ENCODE measurements at regions not wholly inside any gene's neighbourhood (a gene's known extent, or its start where the extent isn't known, plus 50 kb on each side); places are given as distances from the start of the nearest gene placed in this dataset.

DNA sequence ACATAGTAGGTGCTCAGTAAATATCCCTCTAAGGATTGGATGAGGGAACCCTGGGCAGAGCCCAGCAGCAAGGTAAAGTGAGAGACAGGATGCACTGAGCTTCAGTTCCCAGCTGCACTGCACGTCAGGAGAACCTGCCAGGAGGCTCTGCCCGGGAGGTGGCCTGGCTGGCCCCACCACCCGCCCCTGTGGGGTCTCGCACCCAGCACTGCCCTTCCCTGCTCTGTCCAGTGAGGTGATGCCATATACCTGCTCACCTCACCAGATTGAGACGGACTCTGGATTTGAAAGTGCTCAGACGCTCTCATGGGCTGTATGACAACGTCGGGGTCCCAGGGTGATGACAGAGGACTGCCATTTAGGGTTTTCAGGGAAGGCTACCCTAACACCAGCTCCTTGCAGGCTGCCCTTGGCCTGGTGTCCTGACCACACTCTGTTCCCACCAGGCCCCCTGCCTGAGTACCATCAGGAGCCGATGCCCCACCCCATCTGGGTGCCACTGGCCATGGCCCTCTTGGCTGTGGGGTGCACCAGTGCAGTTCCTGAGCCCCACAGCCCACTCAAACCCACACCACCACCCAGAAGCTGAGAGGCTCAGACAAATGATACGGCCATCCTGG is 61.7 kb upstream of the FGF3 start:
- TF ChIP-seq, protein P1, sequence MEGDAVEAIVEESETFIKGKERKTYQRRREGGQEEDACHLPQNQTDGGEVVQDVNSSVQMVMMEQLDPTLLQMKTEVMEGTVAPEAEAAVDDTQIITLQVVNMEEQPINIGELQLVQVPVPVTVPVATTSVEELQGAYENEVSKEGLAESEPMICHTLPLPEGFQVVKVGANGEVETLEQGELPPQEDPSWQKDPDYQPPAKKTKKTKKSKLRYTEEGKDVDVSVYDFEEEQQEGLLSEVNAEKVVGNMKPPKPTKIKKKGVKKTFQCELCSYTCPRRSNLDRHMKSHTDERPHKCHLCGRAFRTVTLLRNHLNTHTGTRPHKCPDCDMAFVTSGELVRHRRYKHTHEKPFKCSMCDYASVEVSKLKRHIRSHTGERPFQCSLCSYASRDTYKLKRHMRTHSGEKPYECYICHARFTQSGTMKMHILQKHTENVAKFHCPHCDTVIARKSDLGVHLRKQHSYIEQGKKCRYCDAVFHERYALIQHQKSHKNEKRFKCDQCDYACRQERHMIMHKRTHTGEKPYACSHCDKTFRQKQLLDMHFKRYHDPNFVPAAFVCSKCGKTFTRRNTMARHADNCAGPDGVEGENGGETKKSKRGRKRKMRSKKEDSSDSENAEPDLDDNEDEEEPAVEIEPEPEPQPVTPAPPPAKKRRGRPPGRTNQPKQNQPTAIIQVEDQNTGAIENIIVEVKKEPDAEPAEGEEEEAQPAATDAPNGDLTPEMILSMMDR (IDR thresholded peaks at IDR 0.05; ENCODE audit: unreplicated experiment): no peak
- Mint-ChIP-seq H3K27me3 (ENCODE audit: unreplicated experiment) (peaks cover 43% of the 10 kb centered on the region), H3K4me3 (ENCODE audit: low read depth, unreplicated experiment) (no peak overlapping the region), H3K9me3 (ENCODE audit: low read depth, unreplicated experiment) (peaks cover 2% of the 10 kb centered on the region), H3K27ac (ENCODE audit: unreplicated experiment) (no peak overlapping the region), H3K36me3 (ENCODE audit: insufficient read depth, unreplicated experiment) (no peaks in the 10 kb centered on the region), H3K4me1 (ENCODE audit: low read depth, unreplicated experiment) (no peaks in the 10 kb centered on the region)
- intact Hi-C loops (cut with micrococcal nuclease; ENCODE audit: unreplicated experiment): no loop called here
- no peak for DNase-seq
- CTCF ChIA-PET: interaction anchor here (0.6 kb wide), 1 partner anchor 69 kb away, joined by 3 read pairs; no protein-coding TSS in a partner anchor
- no TSS peak for BruUV-seq (replicated peaks)

DNA sequence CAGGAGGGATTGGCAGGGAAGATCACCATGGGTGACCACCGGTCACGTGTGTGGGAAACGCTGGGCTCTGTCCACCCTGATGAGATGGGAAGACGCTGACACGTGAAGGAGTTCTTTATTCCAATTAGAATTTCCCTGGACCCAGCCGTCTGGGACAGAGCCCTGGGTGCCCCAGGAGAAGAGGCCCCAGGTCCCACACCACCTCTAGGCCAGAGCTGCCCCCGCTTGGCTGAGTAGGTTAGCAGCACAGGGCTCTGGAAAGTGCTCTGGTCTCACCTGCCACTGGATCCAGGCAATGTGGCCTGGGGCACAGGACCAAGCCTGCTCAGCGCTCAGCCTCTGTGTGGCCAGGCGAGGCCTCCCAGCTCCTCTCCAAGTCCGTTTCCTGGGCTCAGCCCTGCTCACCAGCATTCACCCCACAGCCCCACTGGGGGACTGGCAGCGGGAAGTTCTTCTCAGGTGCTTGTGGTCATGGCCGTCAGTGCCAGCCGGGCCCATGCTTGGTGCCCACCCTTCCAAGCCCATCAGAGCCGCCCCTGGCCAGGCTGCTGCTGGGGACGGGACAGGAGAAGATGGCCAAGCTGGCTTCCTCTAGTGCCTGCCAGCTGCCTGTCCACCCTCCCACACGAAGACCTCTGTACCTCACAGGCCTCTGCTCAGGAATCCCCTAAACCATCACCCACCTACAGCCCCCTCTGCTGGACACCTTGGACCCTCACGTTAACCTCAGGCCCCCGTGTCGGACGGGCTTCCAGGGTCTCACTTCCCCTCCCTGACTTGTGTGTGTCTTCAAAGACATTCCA is 62.5 kb upstream of the FGF3 start:
- Mint-ChIP-seq H3K4me1 (ENCODE audit: low read depth, unreplicated experiment) (no peaks in the 10 kb centered on the region), H3K36me3 (ENCODE audit: insufficient read depth, unreplicated experiment) (no peaks in the 10 kb centered on the region), H3K4me3 (ENCODE audit: low read depth, unreplicated experiment) (no peak overlapping the region), H3K27me3 (ENCODE audit: unreplicated experiment) (peaks cover 35% of the 10 kb centered on the region), H3K27ac (ENCODE audit: unreplicated experiment) (no peak overlapping the region), H3K9me3 (ENCODE audit: low read depth, unreplicated experiment) (no peaks in the 10 kb centered on the region)
- CTCF ChIA-PET: no interaction called here
- TF ChIP-seq, protein P1 (IDR thresholded peaks at IDR 0.05; ENCODE audit: unreplicated experiment): no peak
- intact Hi-C loops (cut with micrococcal nuclease; ENCODE audit: unreplicated experiment): no loop called here
- no TSS peak for BruUV-seq (replicated peaks)
- DNase-seq: no peak

DNA sequence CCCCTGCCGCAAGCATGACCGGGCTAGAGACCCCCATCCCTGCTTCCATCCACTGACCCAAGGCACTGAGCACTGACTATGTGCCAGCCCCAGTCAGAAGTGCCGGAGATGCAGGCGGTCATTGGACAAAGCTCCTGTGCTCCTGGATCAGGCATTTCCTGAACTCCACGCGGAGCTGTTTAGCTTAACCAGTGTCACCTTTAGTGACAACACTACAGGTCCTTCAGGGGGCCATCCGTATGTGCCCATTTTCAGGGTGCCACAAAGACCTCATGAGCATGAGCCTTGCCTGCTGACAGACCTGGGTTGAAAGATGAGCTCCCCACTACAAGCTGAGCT is 63.0 kb upstream of the FGF3 start:
- CTCF ChIA-PET: no interaction called here
- intact Hi-C loops (cut with micrococcal nuclease; ENCODE audit: unreplicated experiment): no loop called here
- TF ChIP-seq, protein P1 (IDR thresholded peaks at IDR 0.05; ENCODE audit: unreplicated experiment): no peak
- Mint-ChIP-seq H3K27ac (ENCODE audit: unreplicated experiment) (no peak overlapping the region), H3K4me1 (ENCODE audit: low read depth, unreplicated experiment) (no peaks in the 10 kb centered on the region), H3K9me3 (ENCODE audit: low read depth, unreplicated experiment) (no peaks in the 10 kb centered on the region), H3K4me3 (ENCODE audit: low read depth, unreplicated experiment) (no peak overlapping the region), H3K36me3 (ENCODE audit: insufficient read depth, unreplicated experiment) (no peaks in the 10 kb centered on the region), H3K27me3 (ENCODE audit: unreplicated experiment) (peaks cover 30% of the 10 kb centered on the region)
- no TSS peak for BruUV-seq (replicated peaks)
- no peak for DNase-seq

DNA sequence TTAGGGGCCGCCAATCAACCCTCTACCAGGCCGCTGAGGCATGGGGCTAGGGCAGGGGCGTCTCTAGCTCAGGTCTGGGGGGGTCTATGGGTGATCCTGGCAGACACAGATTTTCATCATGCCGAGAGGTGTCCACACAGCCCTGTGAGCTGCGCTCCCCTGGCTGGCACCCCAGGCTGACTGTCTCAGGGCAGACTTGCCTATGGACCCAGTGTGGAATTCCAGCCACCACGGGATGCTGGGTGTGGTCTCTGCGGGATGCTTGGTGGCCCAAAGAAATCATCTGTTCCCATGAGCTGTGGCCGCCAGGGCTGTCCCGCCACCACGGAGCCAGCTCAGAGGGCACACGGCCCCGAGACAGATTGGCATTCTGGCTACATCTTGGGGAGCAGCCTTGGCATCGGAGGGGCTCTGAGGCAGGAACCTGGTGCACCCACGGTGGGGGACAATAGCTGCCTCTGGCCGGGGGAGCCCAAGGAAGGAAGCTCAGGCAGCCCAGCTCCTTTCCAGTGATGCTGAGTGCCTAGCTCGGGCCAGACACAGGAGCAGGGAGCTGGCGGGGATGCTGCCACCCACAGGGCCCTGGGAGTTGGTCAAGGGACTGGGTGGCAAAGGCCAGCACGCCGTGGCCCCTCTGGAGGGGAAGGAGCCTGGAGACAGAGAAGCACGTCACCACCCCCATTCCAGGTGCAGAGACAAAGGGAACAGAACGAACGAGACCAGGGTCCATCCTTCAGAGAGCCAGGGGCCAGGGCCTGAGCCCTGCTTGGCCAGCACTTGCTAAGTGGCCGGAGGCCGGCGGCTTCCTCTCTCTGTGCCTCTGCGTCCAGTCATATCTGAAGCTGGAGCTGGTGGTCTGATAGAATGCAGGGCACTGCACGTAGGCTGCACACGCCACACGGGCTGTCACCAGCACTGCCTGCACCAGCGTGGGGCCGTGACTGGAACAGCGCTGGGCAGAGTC is 64.4 kb upstream of the FGF3 start:
- no peak for DNase-seq
- intact Hi-C loops (cut with micrococcal nuclease; ENCODE audit: unreplicated experiment): no loop called here
- Mint-ChIP-seq H3K9me3 (ENCODE audit: low read depth, unreplicated experiment) (no peaks in the 10 kb centered on the region), H3K36me3 (ENCODE audit: insufficient read depth, unreplicated experiment) (no peaks in the 10 kb centered on the region), H3K27me3 (ENCODE audit: unreplicated experiment) (peaks cover 30% of the 10 kb centered on the region), H3K27ac (ENCODE audit: unreplicated experiment) (no peak overlapping the region), H3K4me3 (ENCODE audit: low read depth, unreplicated experiment) (no peak overlapping the region), H3K4me1 (ENCODE audit: low read depth, unreplicated experiment) (no peaks in the 10 kb centered on the region)
- TF ChIP-seq, protein P1 (IDR thresholded peaks at IDR 0.05; ENCODE audit: unreplicated experiment): no peak
- BruUV-seq (replicated peaks): no TSS peak
- CTCF ChIA-PET: no interaction called here
